Body of pancreas (tissue), 4 donors: ENCODE measurements at regions not wholly inside any gene's neighbourhood (a gene's known extent, or its start where the extent isn't known, plus 50 kb on each side); places are given as distances from the start of the nearest gene placed in this dataset.

Experiments used
- ATAC-seq: fragments of 150-250 bp; one replicate; pipeline ENCODE4 v1.9.1; 2016
- DNase-seq, 4 donors: peaks; one replicate each; pipeline ENCODE4 v3.0.0-alpha.2; 2019
- H3K27ac ChIP-seq, 4 donors: fragments of 200-600 bp; sonication (generic); 1 replicate in 3 of 4; 2 replicates in 1 of 4; pipeline versions ENCODE4 v1.5.1 to v1.6.1; 2016 to 2019; ENCODE audit warnings: mild to moderate bottlenecking in 1 of 4, mixed read lengths in 1 of 4, moderate library complexity in 1 of 4
- H3K27me3 ChIP-seq, 2 donors: fragments of 200-600 bp; sonication (generic); one replicate each; pipeline ENCODE4 v1.6.0; 2016; ENCODE audit warnings: mild to moderate bottlenecking in 1 of 2
- H3K36me3 ChIP-seq, 2 donors: fragments of 200-600 bp; sonication (generic); replicated peaks in 1 of 2; 2 replicates each; pipeline ENCODE4 v1.5.1; 2016; ENCODE audit warnings: low read depth in 2 of 2; ENCODE audit not compliant: insufficient read depth in 1 of 2
- H3K4me1 ChIP-seq: fragments of 200-600 bp; sonication (generic); one replicate; pipeline ENCODE4 v1.6.0; 2016
- H3K4me3 ChIP-seq, 2 donors: fragments of 200-600 bp; sonication (generic); 1 replicate in 1 of 2; 2 replicates in 1 of 2; pipeline ENCODE4 v1.5.1; 2016 to 2019
- H3K9me3 ChIP-seq, 3 donors: fragments of 200-600 bp; sonication (generic); 1 replicate in 2 of 3; 2 replicates in 1 of 3; pipeline ENCODE4 v1.5.1; 2016
- CTCF ChIP-seq, 7 experiments: fragments of 450-650 bp in 4 of 7; fragments of 200-600 bp in 3 of 7; sonication (generic) in 3 of 7; IDR thresholded peaks; one replicate each; pipeline ENCODE4 v1.5.1; 2016 to 2019; ENCODE audit warnings: antibody characterized with exemption in 7 of 7
- POLR2A ChIP-seq, 3 donors: fragments of 450-650 bp; IDR thresholded peaks; one replicate each; pipeline ENCODE4 v1.6.1; 2016; ENCODE audit warnings: antibody characterized with exemption in 3 of 3, mild to moderate bottlenecking in 2 of 3
- WGBS, 2 donors: methylation state at CpG; one replicate each; pipeline ENCODE4 v1.1.5; 2017; 5-methylcytosine and 5-hydroxymethylcytosine counted together
- intact Hi-C: fragments of 100-400 bp; cut with DNase I; formaldehyde crosslinking; loops from one replicate; pipeline ENCODE4 v1.15.1; 2023

GRCh38 chr2:104368089-104368488, 485.8 kb upstream of the POU3F3 start:
- intact Hi-C loops = no loop called here
- Histone ChIP-seq H3K4me1 (no peaks in the 10 kb centered on the region), H3K27ac (no peak overlapping the region), H3K27me3 (no peaks in the 10 kb centered on the region), H3K36me3 (no peaks in the 10 kb centered on the region), H3K9me3 (no peaks in the 10 kb centered on the region), H3K4me3 (no peak overlapping the region)
- TF ChIP-seq CTCF (IDR thresholded peaks at IDR 0.05) = no peak
- no peak for TF ChIP-seq POLR2A (IDR thresholded peaks at IDR 0.05)
- ATAC-seq (no peak), DNase-seq (no peak)
- WGBS, 2 donors = 63 to 66% methylated on average over 10 of the region's 10 CpGs

GRCh38 chr2:104371087-104371781, 482.7 kb upstream of the POU3F3 start:
- TF ChIP-seq POLR2A (IDR thresholded peaks at IDR 0.05) = no peak
- TF ChIP-seq CTCF (IDR thresholded peaks at IDR 0.05) = no peak
- H3K4me1 ChIP-seq = no peaks in the 10 kb centered on the region
- no peak overlapping the region for H3K4me3 ChIP-seq
- ATAC-seq (no peak), DNase-seq (no peak)
- 40 to 43% methylated on average over 5 of the region's 5 CpGs for WGBS, 2 donors
- H3K36me3 ChIP-seq = no peaks in the 10 kb centered on the region
- H3K27ac ChIP-seq = no peak overlapping the region
- H3K27me3 ChIP-seq = no peaks in the 10 kb centered on the region
- no peaks in the 10 kb centered on the region for H3K9me3 ChIP-seq
- intact Hi-C loops = no loop called here

- no peaks in the 10 kb centered on the region for H3K27me3 ChIP-seq
- DNase-seq (no peak), ATAC-seq (no peak)
- H3K4me3 ChIP-seq = no peak overlapping the region
- intact Hi-C loops = no loop called here
- no peaks in the 10 kb centered on the region for H3K36me3 ChIP-seq
- no peak overlapping the region for H3K27ac ChIP-seq
- TF ChIP-seq CTCF (IDR thresholded peaks at IDR 0.05) (no peak), POLR2A (IDR thresholded peaks at IDR 0.05) (no peak)
- no peaks in the 10 kb centered on the region for H3K4me1 ChIP-seq
- no peaks in the 10 kb centered on the region for H3K9me3 ChIP-seq
These were observed 478.7 kb upstream of the POU3F3 start for GRCh38 chr2:104375206-104375605.

GRCh38 chr2:104378853-104379374, 475.0 kb upstream of the POU3F3 start:
- TF ChIP-seq POLR2A (IDR thresholded peaks at IDR 0.05) (peak in 1 of 3 donors; percentile 24), CTCF (IDR thresholded peaks at IDR 0.05) (no peak)
- H3K36me3 ChIP-seq = no peaks in the 10 kb centered on the region
- H3K4me3 ChIP-seq = no peak overlapping the region
- no peaks in the 10 kb centered on the region for H3K4me1 ChIP-seq
- peak; percentile 64 for ATAC-seq
- 11 to 24% methylated on average over 3 of the region's 3 CpGs for WGBS, 2 donors
- H3K9me3 ChIP-seq = no peaks in the 10 kb centered on the region
- H3K27me3 ChIP-seq = no peaks in the 10 kb centered on the region
- intact Hi-C loops = no loop called here
- peak overlapping the region in 1 of 4 donors; percentile 34 for H3K27ac ChIP-seq
- DNase-seq = peak in 2 of 4 donors; percentile 8 to 10

- TF ChIP-seq CTCF (IDR thresholded peaks at IDR 0.05) (no peak), POLR2A (IDR thresholded peaks at IDR 0.05) (no peak)
- Histone ChIP-seq H3K4me3 (no peak overlapping the region), H3K27ac (no peak overlapping the region), H3K9me3 (peaks cover 0 to 5% (median 0%) of the 10 kb centered on the region in 3 donors), H3K36me3 (no peaks in the 10 kb centered on the region), H3K4me1 (no peaks in the 10 kb centered on the region), H3K27me3 (no peaks in the 10 kb centered on the region)
- ATAC-seq (no peak), DNase-seq (no peak)
- intact Hi-C loops = no loop called here
- WGBS, 2 donors = 62 to 66% methylated on average over 5 of the region's 5 CpGs
These were observed 469.0 kb upstream of the POU3F3 start for GRCh38 chr2:104384961-104385360.
